ENCODE measurements at regions not wholly inside any gene's neighbourhood (a gene's known extent, or its start where the extent isn't known, plus 50 kb on each side); places are given as distances from the start of the nearest gene placed in this dataset.

- Mint-ChIP-seq H3K9me3 (no peaks in the 10 kb centered on the region), H3K27ac (no peak overlapping the region), H3K4me1 (ENCODE audit: low read depth) (no peaks in the 10 kb centered on the region), H3K36me3 (ENCODE audit: low read depth) (no peaks in the 10 kb centered on the region), H3K27me3 (ENCODE audit: low read depth) (no peaks in the 10 kb centered on the region), H3K4me3 (no peak overlapping the region)
- DNase-seq (ENCODE audit: low spot score): no peak
Measured at GRCh38 chr1:63033211-63033610, 249.3 kb downstream of the ATG4C start.

- Mint-ChIP-seq H3K4me1 (ENCODE audit: low read depth) (no peaks in the 10 kb centered on the region), H3K36me3 (ENCODE audit: low read depth) (no peaks in the 10 kb centered on the region)
Measured at GRCh38 chr1:63034256-63034655, 250.3 kb downstream of the ATG4C start.

GRCh38 chr1:63038586-63038985 is 254.7 kb downstream of the ATG4C start:
- Mint-ChIP-seq H3K36me3 (ENCODE audit: low read depth) (no peaks in the 10 kb centered on the region), H3K27me3 (ENCODE audit: low read depth) (no peaks in the 10 kb centered on the region), H3K27ac (no peak overlapping the region), H3K4me1 (ENCODE audit: low read depth) (no peaks in the 10 kb centered on the region), H3K9me3 (no peaks in the 10 kb centered on the region), H3K4me3 (no peak overlapping the region)
- DNase-seq (ENCODE audit: low spot score): no peak

More at GRCh38 chr1:63034256-63034655, 250.3 kb downstream of the ATG4C start:
- no peak for DNase-seq (ENCODE audit: low spot score)
- Mint-ChIP-seq H3K9me3 (no peaks in the 10 kb centered on the region), H3K27ac (no peak overlapping the region), H3K4me3 (no peak overlapping the region), H3K27me3 (ENCODE audit: low read depth) (no peaks in the 10 kb centered on the region)

- H3K27me3 Mint-ChIP-seq (ENCODE audit: low read depth): no peaks in the 10 kb centered on the region
- no peaks in the 10 kb centered on the region for H3K4me1 Mint-ChIP-seq (ENCODE audit: low read depth)
- H3K9me3 Mint-ChIP-seq: no peaks in the 10 kb centered on the region
- H3K4me3 Mint-ChIP-seq: no peak overlapping the region
- no peaks in the 10 kb centered on the region for H3K36me3 Mint-ChIP-seq (ENCODE audit: low read depth)
- no peak overlapping the region for H3K27ac Mint-ChIP-seq
- DNase-seq (ENCODE audit: low spot score): no peak
Measured at GRCh38 chr1:63041660-63042059, 257.7 kb downstream of the ATG4C start.

GRCh38 chr1:63042278-63042677 is 258.3 kb downstream of the ATG4C start:
- H3K36me3 Mint-ChIP-seq (ENCODE audit: low read depth): no peaks in the 10 kb centered on the region
- H3K9me3 Mint-ChIP-seq: no peaks in the 10 kb centered on the region
- no peak overlapping the region for H3K4me3 Mint-ChIP-seq
- no peaks in the 10 kb centered on the region for H3K4me1 Mint-ChIP-seq (ENCODE audit: low read depth)
- H3K27ac Mint-ChIP-seq: no peak overlapping the region
- H3K27me3 Mint-ChIP-seq (ENCODE audit: low read depth): no peaks in the 10 kb centered on the region
- no peak for DNase-seq (ENCODE audit: low spot score)

- no peaks in the 10 kb centered on the region for H3K4me1 Mint-ChIP-seq (ENCODE audit: low read depth)
- no peak overlapping the region for H3K27ac Mint-ChIP-seq
- H3K27me3 Mint-ChIP-seq (ENCODE audit: low read depth): no peaks in the 10 kb centered on the region
- no peaks in the 10 kb centered on the region for H3K36me3 Mint-ChIP-seq (ENCODE audit: low read depth)
- no peaks in the 10 kb centered on the region for H3K9me3 Mint-ChIP-seq
- DNase-seq (ENCODE audit: low spot score): no peak
- no peak overlapping the region for H3K4me3 Mint-ChIP-seq
Measured at GRCh38 chr1:63046539-63046938, 262.6 kb downstream of the ATG4C start.

- DNase-seq (ENCODE audit: low spot score): no peak
- no peaks in the 10 kb centered on the region for H3K9me3 Mint-ChIP-seq
- no peaks in the 10 kb centered on the region for H3K4me1 Mint-ChIP-seq (ENCODE audit: low read depth)
- H3K4me3 Mint-ChIP-seq: no peak overlapping the region
- H3K27me3 Mint-ChIP-seq (ENCODE audit: low read depth): no peaks in the 10 kb centered on the region
- no peak overlapping the region for H3K27ac Mint-ChIP-seq
- no peaks in the 10 kb centered on the region for H3K36me3 Mint-ChIP-seq (ENCODE audit: low read depth)
Measured at GRCh38 chr1:63049135-63049534, 265.2 kb downstream of the ATG4C start.

GRCh38 chr1:63051356-63051755 is 267.4 kb downstream of the ATG4C start:
- H3K27ac Mint-ChIP-seq: no peak overlapping the region
- no peaks in the 10 kb centered on the region for H3K4me1 Mint-ChIP-seq (ENCODE audit: low read depth)
- no peaks in the 10 kb centered on the region for H3K9me3 Mint-ChIP-seq
- no peaks in the 10 kb centered on the region for H3K36me3 Mint-ChIP-seq (ENCODE audit: low read depth)
- DNase-seq (ENCODE audit: low spot score): no peak
- H3K4me3 Mint-ChIP-seq: no peak overlapping the region
- H3K27me3 Mint-ChIP-seq (ENCODE audit: low read depth): no peaks in the 10 kb centered on the region

- H3K27me3 Mint-ChIP-seq (ENCODE audit: low read depth): no peaks in the 10 kb centered on the region
- no peaks in the 10 kb centered on the region for H3K4me1 Mint-ChIP-seq (ENCODE audit: low read depth)
- H3K27ac Mint-ChIP-seq: no peak overlapping the region
- no peak overlapping the region for H3K4me3 Mint-ChIP-seq
- DNase-seq (ENCODE audit: low spot score): no peak
- no peaks in the 10 kb centered on the region for H3K36me3 Mint-ChIP-seq (ENCODE audit: low read depth)
- no peaks in the 10 kb centered on the region for H3K9me3 Mint-ChIP-seq
Measured at GRCh38 chr1:63051886-63052285, 268.0 kb downstream of the ATG4C start.

GRCh38 chr1:63054184-63054583 is 268.2 kb upstream of the FOXD3 start:
- Mint-ChIP-seq H3K4me3 (no peak overlapping the region), H3K9me3 (no peaks in the 10 kb centered on the region), H3K27ac (no peak overlapping the region), H3K36me3 (ENCODE audit: low read depth) (no peaks in the 10 kb centered on the region), H3K4me1 (ENCODE audit: low read depth) (no peaks in the 10 kb centered on the region), H3K27me3 (ENCODE audit: low read depth) (no peaks in the 10 kb centered on the region)
- DNase-seq (ENCODE audit: low spot score): no peak

GRCh38 chr1:63063367-63063766 is 259.0 kb upstream of the FOXD3 start:
- Mint-ChIP-seq H3K4me3 (no peak overlapping the region), H3K27me3 (ENCODE audit: low read depth) (peaks cover 3% of the 10 kb centered on the region), H3K9me3 (no peaks in the 10 kb centered on the region), H3K36me3 (ENCODE audit: low read depth) (no peaks in the 10 kb centered on the region), H3K4me1 (ENCODE audit: low read depth) (no peaks in the 10 kb centered on the region), H3K27ac (no peak overlapping the region)
- DNase-seq (ENCODE audit: low spot score): no peak

GRCh38 chr1:63064135-63064534 is 258.2 kb upstream of the FOXD3 start:
- no peak overlapping the region for H3K4me3 Mint-ChIP-seq
- peaks cover 3% of the 10 kb centered on the region for H3K27me3 Mint-ChIP-seq (ENCODE audit: low read depth)
- no peak overlapping the region for H3K27ac Mint-ChIP-seq
- no peaks in the 10 kb centered on the region for H3K36me3 Mint-ChIP-seq (ENCODE audit: low read depth)
- H3K4me1 Mint-ChIP-seq (ENCODE audit: low read depth): no peaks in the 10 kb centered on the region
- DNase-seq (ENCODE audit: low spot score): no peak
- H3K9me3 Mint-ChIP-seq: no peaks in the 10 kb centered on the region

- Mint-ChIP-seq H3K9me3 (no peaks in the 10 kb centered on the region), H3K27me3 (ENCODE audit: low read depth) (peaks cover 21% of the 10 kb centered on the region), H3K4me1 (ENCODE audit: low read depth) (no peaks in the 10 kb centered on the region), H3K27ac (no peak overlapping the region), H3K4me3 (no peak overlapping the region), H3K36me3 (ENCODE audit: low read depth) (no peaks in the 10 kb centered on the region)
- DNase-seq (ENCODE audit: low spot score): no peak
Measured at GRCh38 chr1:63068626-63069025, 253.7 kb upstream of the FOXD3 start.

- Mint-ChIP-seq H3K27ac (no peak overlapping the region), H3K4me3 (no peak overlapping the region), H3K4me1 (ENCODE audit: low read depth) (no peaks in the 10 kb centered on the region), H3K36me3 (ENCODE audit: low read depth) (no peaks in the 10 kb centered on the region), H3K9me3 (no peaks in the 10 kb centered on the region), H3K27me3 (ENCODE audit: low read depth) (peaks cover 25% of the 10 kb centered on the region)
- DNase-seq (ENCODE audit: low spot score): no peak
Measured at GRCh38 chr1:63069214-63069613, 253.2 kb upstream of the FOXD3 start.

GRCh38 chr1:63073309-63074306 is 248.8 kb upstream of the FOXD3 start:
- Mint-ChIP-seq H3K4me3 (no peak overlapping the region), H3K9me3 (no peaks in the 10 kb centered on the region), H3K27me3 (ENCODE audit: low read depth) (peaks cover 41% of the 10 kb centered on the region), H3K36me3 (ENCODE audit: low read depth) (no peaks in the 10 kb centered on the region), H3K27ac (no peak overlapping the region), H3K4me1 (ENCODE audit: low read depth) (no peaks in the 10 kb centered on the region)
- no peak for DNase-seq (ENCODE audit: low spot score)

Data from T-helper 2 cell treated with Interferon-gamma antibody and Interleukin-4, amounts not matched to agents 5 μg/mL and 100 μg/mL, for 36 hours (primary cell).